IMR-90 (cell line): ENCODE measurements at regions not wholly inside any gene's neighbourhood (a gene's known extent, or its start where the extent isn't known, plus 50 kb on each side); places are given as distances from the start of the nearest gene placed in this dataset.

Experiments
- ATAC-seq: fragments of 200-7000 bp; cut with Tn5 transposase; 2 replicates; pipeline ENCODE4 v1.9.1; 2020; ENCODE audit warnings: low read depth, mild to moderate bottlenecking, moderate library complexity
- BruUV-seq: library from RNA; stranded (reverse); fragments of 400-500 nt; replicated peaks from 2 replicates; lab custom pipeline; 2021; lab: Mats Ljungman, UMichigan
- CTCF ChIA-PET: fragments of 300-600 bp; formaldehyde crosslinking; extraction: SDS; loops from one replicate; lab custom pipeline; 2021; ENCODE audit warnings: antibody characterized with exemption; lab: Yijun Ruan, JAX
- POLR2A ChIA-PET: fragments of 300-600 bp; sonication (Branson Sonifier 250); formaldehyde crosslinking; loops from one replicate; lab custom pipeline; 2022; ENCODE audit warnings: antibody characterized with exemption; ENCODE audit not compliant: unreplicated experiment; lab: Charles Lee
- DNase-seq: peaks from one replicate; pipeline ENCODE4 v3.0.0; 2013
- H2AFZ ChIP-seq: replicated peaks from 2 replicates; pipeline ENCODE3; 2013; ENCODE audit warnings: low read length, mild to moderate bottlenecking; ENCODE audit not compliant: poor library complexity
- H2AK5ac ChIP-seq: 2 replicates; pipeline ENCODE4 v1.6.1; 2013; ENCODE audit warnings: low read depth, low read length, inconsistent platforms
- H2AK9ac ChIP-seq: replicated peaks from 2 replicates; pipeline ENCODE3; 2013; ENCODE audit warnings: mild to moderate bottlenecking, low read depth, low read length, moderate library complexity; ENCODE audit not compliant: poor library complexity
- H2BK120ac ChIP-seq: 2 replicates; pipeline ENCODE4 v1.6.1; 2013; ENCODE audit warnings: low read depth, low read length, inconsistent platforms
- H2BK15ac ChIP-seq: 3 replicates; pipeline ENCODE4 v1.6.1; 2013; ENCODE audit warnings: low read depth, low read length, inconsistent platforms
- H2BK20ac ChIP-seq: 2 replicates; pipeline ENCODE4 v1.6.1; 2013; ENCODE audit warnings: low read depth, mild to moderate bottlenecking, inconsistent platforms, low read length, moderate library complexity
- H2BK5ac ChIP-seq: 2 replicates; pipeline ENCODE4 v1.6.1; 2013; ENCODE audit warnings: mild to moderate bottlenecking, low read depth, low read length, inconsistent platforms; ENCODE audit not compliant: poor library complexity, severe bottlenecking
- H3K14ac ChIP-seq: replicated peaks from 2 replicates; pipeline ENCODE4 v1.6.1; 2013; ENCODE audit warnings: low read depth, low read length, inconsistent platforms
- H3K18ac ChIP-seq: 2 replicates; pipeline ENCODE4 v1.6.1; 2013; ENCODE audit warnings: low read depth, low read length, control low read depth
- H3K23ac ChIP-seq: 2 replicates; pipeline ENCODE4 v1.6.1; 2013; ENCODE audit warnings: low read depth, low read length, inconsistent platforms
- H3K27ac ChIP-seq: 2 replicates; pipeline ENCODE4 v1.5.1; 2013; ENCODE audit warnings: mild to moderate bottlenecking, control low read depth, low read length; ENCODE audit not compliant: insufficient read depth
- H3K27me3 ChIP-seq: 2 replicates; pipeline ENCODE4 v1.6.1; 2013; ENCODE audit warnings: low read length; ENCODE audit not compliant: control insufficient read depth, insufficient read depth
- H3K36me3 ChIP-seq: 2 replicates; pipeline ENCODE4 v1.6.1; 2013; ENCODE audit warnings: low read length, mixed read lengths; ENCODE audit not compliant: control insufficient read depth, insufficient read depth
- H3K4ac ChIP-seq: 2 replicates; pipeline ENCODE4 v1.6.1; 2013; ENCODE audit warnings: low read depth, low read length, inconsistent platforms
- H3K4me1 ChIP-seq: 2 replicates; pipeline ENCODE4 v1.6.1; 2013; ENCODE audit warnings: low read length, mixed read lengths; ENCODE audit not compliant: control insufficient read depth, insufficient read depth
- H3K4me2 ChIP-seq: 2 replicates; pipeline ENCODE4 v1.6.1; 2013; ENCODE audit warnings: low read depth, mild to moderate bottlenecking, control low read depth, low read length, moderate library complexity
- H3K4me3 ChIP-seq: 2 replicates; pipeline ENCODE4 v1.5.1; 2013; ENCODE audit warnings: low read depth, mild to moderate bottlenecking, control low read depth, low read length, moderate library complexity; ENCODE audit not compliant: insufficient read depth
- H3K56ac ChIP-seq: 2 replicates; pipeline ENCODE4 v1.6.1; 2013; ENCODE audit warnings: low read length, inconsistent platforms; ENCODE audit not compliant: insufficient read depth; ENCODE audit errors: extremely low read depth
- H3K79me1 ChIP-seq, 2 experiments: 2 replicates each; pipeline ENCODE4 v1.6.1; 2013; ENCODE audit warnings: low read length in 2 of 2, inconsistent platforms in 1 of 2, low read depth in 1 of 2
- H3K9ac ChIP-seq: 2 replicates; pipeline ENCODE4 v1.6.1; 2013; ENCODE audit warnings: low read depth, low read length, control low read depth
- H3K9me1 ChIP-seq: 2 replicates; pipeline ENCODE4 v1.6.1; 2013; ENCODE audit warnings: low read length, inconsistent platforms; ENCODE audit not compliant: insufficient read depth
- H3K9me3 ChIP-seq: 2 replicates; pipeline ENCODE4 v1.6.1; 2013; ENCODE audit warnings: low read length; ENCODE audit not compliant: control insufficient read depth, insufficient read depth
- H4K20me1 ChIP-seq: 2 replicates; pipeline ENCODE4 v1.6.1; 2013; ENCODE audit warnings: low read length, inconsistent platforms; ENCODE audit not compliant: insufficient read depth
- H4K5ac ChIP-seq: 2 replicates; pipeline ENCODE4 v1.6.1; 2013; ENCODE audit warnings: mild to moderate bottlenecking, low read depth, low read length, control low read depth
- H4K8ac ChIP-seq, 2 experiments: 2 replicates each; pipeline ENCODE4 v1.6.1; 2013; ENCODE audit warnings: low read depth in 2 of 2, low read length in 2 of 2, control low read depth in 1 of 2, inconsistent platforms in 1 of 2
- H4K91ac ChIP-seq: 2 replicates; pipeline ENCODE4 v1.6.1; 2013; ENCODE audit warnings: low read depth, low read length, inconsistent platforms; ENCODE audit not compliant: insufficient read depth
- NFE2L2 ChIP-seq: fragments of 150-350 bp; IDR thresholded peaks from 2 replicates; pipeline ENCODE4 v1.6.1; 2016; ENCODE audit warnings: low read depth, mild to moderate bottlenecking, low read length
- POLR2A ChIP-seq: IDR thresholded peaks from 2 replicates; pipeline ENCODE4 v1.6.1; 2012; ENCODE audit warnings: mild to moderate bottlenecking, low read depth, low read length
- dilution Hi-C: fragments of 300-500 bp; cut with HindIII; formaldehyde crosslinking; loops from one replicate; pipeline ENCODE4 v1.14.3; 2018; ENCODE audit warnings: low sequenced_read_pairs; ENCODE audit not compliant: unreplicated experiment
- in situ Hi-C: fragments of 300-500 bp; cut with MboI; formaldehyde crosslinking; loops from 3 replicates; pipeline ENCODE4 v1.14.3; 2019; ENCODE audit warnings: low sequenced_read_pairs, inconsistent platforms, mixed read lengths
- intact Hi-C: fragments of 100-400 bp; cut with micrococcal nuclease; formaldehyde crosslinking; loops from 2 replicates; pipeline ENCODE4 v1.10.0; 2022

DNA sequence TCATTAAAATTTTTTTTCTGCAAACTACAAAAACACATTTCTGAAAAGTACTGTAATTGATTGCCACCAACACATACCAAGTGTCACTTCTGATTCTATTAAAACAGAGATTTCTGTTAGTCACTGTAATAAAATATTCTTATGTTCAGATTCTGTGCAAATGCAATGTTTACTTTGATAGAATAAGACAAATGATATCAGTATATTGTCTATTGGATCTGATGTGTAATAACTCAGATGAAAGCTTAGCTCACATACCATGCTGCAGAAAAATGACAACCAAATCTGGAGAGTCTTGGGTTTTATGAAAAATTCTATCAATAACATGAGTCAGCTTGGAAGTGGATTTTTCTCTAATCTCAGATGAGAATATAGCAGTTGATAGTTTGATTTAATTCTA, 963.8 kb upstream of the B3GALT2 start:
- no peak overlapping the region for H3K4ac ChIP-seq
- H2BK120ac ChIP-seq, result no peak overlapping the region
- no peak overlapping the region for H3K27ac ChIP-seq
- POLR2A ChIA-PET, result no interaction called here
- intact Hi-C loops (no loop called here), dilution Hi-C loops (no loop called here), in situ Hi-C loops (no loop called here)
- TF ChIP-seq POLR2A, result no peak
- TF ChIP-seq NFE2L2, result no peak
- no peak overlapping the region for H2AK9ac ChIP-seq
- H3K4me3 ChIP-seq, result no peak overlapping the region
- no peak overlapping the region for H2BK5ac ChIP-seq
- no peaks in the 10 kb centered on the region for H3K9me1 ChIP-seq
- no peaks in the 10 kb centered on the region for H3K9me3 ChIP-seq
- no peak overlapping the region for H4K8ac ChIP-seq
- no peak overlapping the region for H2AK5ac ChIP-seq
- no peak overlapping the region for H3K56ac ChIP-seq
- H3K23ac ChIP-seq, result no peak overlapping the region
- no peak overlapping the region for H2AFZ ChIP-seq
- H2BK20ac ChIP-seq, result no peak overlapping the region
- no peak overlapping the region for H4K5ac ChIP-seq
- H3K79me1 ChIP-seq, result no peaks in the 10 kb centered on the region
- no peak overlapping the region for H3K4me2 ChIP-seq
- no peak overlapping the region for H3K18ac ChIP-seq
- no peaks in the 10 kb centered on the region for H3K27me3 ChIP-seq
- DNase-seq (no peak), ATAC-seq (no peak)
- no peak overlapping the region for H4K91ac ChIP-seq
- CTCF ChIA-PET, result no interaction called here
- no peak overlapping the region for H3K14ac ChIP-seq
- H3K4me1 ChIP-seq, result no peaks in the 10 kb centered on the region
- H4K20me1 ChIP-seq, result no peaks in the 10 kb centered on the region
- no peak overlapping the region for H2BK15ac ChIP-seq
- H3K36me3 ChIP-seq, result no peaks in the 10 kb centered on the region
- no TSS peak for BruUV-seq
- H3K9ac ChIP-seq, result no peak overlapping the region
